ENCODE measurements at regions not wholly inside any gene's neighbourhood (a gene's known extent, or its start where the extent isn't known, plus 50 kb on each side); places are given as distances from the start of the nearest gene placed in this dataset.

DNA sequence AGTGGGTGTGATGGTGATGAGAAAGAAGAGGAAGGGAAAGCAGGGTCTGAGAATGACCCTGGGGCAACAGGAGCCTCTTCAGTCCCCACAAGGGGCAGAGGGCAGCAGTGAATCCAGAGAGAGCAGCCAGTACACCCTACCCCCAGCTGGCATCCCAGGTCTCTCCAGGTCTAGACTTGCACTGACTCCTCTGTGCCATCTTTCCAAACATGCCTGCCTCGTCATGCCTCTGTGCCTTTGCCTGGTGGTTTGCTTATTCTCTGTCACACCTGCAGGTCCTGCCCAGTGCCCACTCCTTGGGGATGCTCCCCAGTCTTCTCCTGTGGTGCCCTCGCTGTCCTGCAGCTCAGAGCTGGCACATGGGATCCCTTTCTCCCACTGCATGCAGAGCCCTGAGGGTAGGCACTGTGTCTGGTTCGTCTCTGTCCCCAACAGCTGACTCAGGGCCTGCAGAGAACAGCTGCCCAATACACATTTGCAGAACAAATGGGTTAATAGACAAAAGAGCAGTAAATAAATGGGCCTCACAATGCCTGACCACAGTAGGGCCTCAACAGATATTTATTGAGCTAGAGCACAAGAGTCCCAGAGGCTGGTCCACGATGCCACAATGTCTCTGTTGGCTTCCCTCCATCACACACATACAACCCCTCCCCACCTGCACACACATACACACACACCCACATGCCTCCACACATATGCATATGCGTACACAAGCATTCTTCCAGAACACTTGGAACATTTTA lies 89.8 kb downstream of the HS1BP3 start (continued):
- no peak for TF ChIP-seq JUN (IDR thresholded peaks at IDR 0.05; ENCODE audit: low read depth, low read length)
- no peak for TF ChIP-seq TAF1 (IDR thresholded peaks at IDR 0.05; ENCODE audit: low read depth, low read length)
- no peak for TF ChIP-seq BCL11A (IDR thresholded peaks at IDR 0.05; ENCODE audit: low read depth in 2 of 2, low read length in 2 of 2)
- no peak for TF ChIP-seq CEBPB (IDR thresholded peaks at IDR 0.05; ENCODE audit: low read depth, low read length)
- no peak for TF ChIP-seq RBBP5 (IDR thresholded peaks at IDR 0.05; ENCODE audit: borderline replicate concordance, low read depth, low read length)
- no peak for TF ChIP-seq EZH2 (IDR thresholded peaks at IDR 0.05; ENCODE audit: low read depth, low read length, severe bottlenecking)
- TF ChIP-seq SP4 (IDR thresholded peaks at IDR 0.05; ENCODE audit: low read length), result no peak
- no peak for TF ChIP-seq KDM1A (IDR thresholded peaks at IDR 0.05; ENCODE audit: borderline replicate concordance, low read length)
